AG10803 (cell line): ENCODE measurements at regions not wholly inside any gene's neighbourhood (a gene's known extent, or its start where the extent isn't known, plus 50 kb on each side); places are given as distances from the start of the nearest gene placed in this dataset.
"Not testable (repeated sequence)": the region's sequence is repeated elsewhere in the genome, so short reads cannot be mapped to it uniquely, and the experiment has no call there.

Source experiments
- DNase-seq: peaks from one replicate; pipeline ENCODE4 v3.0.0; 2010; ENCODE audit warnings: low read depth
- H3K4me3 ChIP-seq: 2 replicates; pipeline ENCODE4 v1.5.1; 2011; ENCODE audit warnings: mild to moderate bottlenecking, low read length, control low read depth
- TF ChIP-seq, protein P1 (sequence below): conservative IDR thresholded peaks from 2 replicates; pipeline ENCODE4 v1.5.1; 2011; ENCODE audit warnings: mild to moderate bottlenecking, low read length, control low read depth, inconsistent platforms

DNA sequence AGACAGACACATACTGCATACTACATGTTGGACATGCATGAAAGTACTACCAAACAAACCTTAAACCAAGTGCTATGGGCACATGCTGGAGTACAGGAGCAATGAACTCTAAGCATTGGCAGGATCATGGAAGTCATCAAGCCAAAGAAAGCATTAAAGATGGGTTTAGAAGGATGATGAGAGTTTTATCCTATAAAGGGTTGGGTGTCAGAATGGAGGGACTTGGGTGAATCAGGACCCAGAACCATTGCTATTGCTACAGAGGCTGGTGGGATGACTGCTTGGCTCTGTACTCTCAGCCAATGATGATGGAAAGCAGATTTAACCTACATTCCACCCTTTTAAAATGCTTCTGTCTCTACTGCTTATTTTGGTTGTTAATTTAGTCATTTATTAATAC is 233.9 kb upstream of the EDA2R start:
- no peak overlapping the region for H3K4me3 ChIP-seq
- DNase-seq: no peak
- TF ChIP-seq, protein P1, sequence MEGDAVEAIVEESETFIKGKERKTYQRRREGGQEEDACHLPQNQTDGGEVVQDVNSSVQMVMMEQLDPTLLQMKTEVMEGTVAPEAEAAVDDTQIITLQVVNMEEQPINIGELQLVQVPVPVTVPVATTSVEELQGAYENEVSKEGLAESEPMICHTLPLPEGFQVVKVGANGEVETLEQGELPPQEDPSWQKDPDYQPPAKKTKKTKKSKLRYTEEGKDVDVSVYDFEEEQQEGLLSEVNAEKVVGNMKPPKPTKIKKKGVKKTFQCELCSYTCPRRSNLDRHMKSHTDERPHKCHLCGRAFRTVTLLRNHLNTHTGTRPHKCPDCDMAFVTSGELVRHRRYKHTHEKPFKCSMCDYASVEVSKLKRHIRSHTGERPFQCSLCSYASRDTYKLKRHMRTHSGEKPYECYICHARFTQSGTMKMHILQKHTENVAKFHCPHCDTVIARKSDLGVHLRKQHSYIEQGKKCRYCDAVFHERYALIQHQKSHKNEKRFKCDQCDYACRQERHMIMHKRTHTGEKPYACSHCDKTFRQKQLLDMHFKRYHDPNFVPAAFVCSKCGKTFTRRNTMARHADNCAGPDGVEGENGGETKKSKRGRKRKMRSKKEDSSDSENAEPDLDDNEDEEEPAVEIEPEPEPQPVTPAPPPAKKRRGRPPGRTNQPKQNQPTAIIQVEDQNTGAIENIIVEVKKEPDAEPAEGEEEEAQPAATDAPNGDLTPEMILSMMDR: no peak

DNA sequence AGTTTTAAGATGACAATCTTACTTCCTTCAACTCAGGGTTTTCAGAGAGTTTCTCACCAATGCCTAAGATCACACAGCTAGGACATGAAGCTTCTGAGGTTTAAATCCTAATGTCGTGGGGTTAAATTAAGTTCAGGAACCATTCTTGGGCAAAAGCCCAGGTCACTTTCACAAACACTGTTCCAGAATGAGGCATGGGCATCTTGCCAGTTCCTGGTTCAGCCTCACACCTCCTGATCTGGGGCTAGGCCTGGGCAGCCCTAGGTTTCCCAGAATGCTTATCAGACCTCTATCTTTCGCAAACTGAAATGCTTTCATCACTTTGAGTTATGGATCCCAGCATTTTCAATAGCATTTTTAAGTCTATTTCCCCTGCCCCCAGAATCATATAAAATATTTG is 224.8 kb upstream of the EDA2R start:
- H3K4me3 ChIP-seq: no peak overlapping the region
- no peak for DNase-seq
- TF ChIP-seq, protein P1: no peak

DNA sequence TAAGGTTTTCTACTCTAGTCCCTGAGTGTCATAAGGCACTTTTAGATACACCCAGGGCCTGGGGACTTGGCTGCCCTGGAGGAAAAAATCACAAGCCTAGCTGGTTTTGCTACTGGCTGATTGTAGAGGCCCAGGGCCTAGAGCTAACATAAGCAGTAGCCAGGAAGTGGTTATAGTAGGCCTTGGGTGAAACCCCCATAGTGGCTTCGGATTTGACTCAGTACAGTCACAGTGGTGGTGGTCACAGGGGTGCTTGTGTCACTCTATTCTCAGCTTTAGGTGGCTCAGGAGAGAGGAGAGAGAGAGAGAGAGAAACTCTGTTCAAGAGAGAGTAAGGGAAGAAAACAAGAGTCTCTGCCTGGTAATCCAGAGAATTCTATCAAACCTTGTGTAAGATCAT is 194.5 kb upstream of the EDA2R start:
- TF ChIP-seq, protein P1: no peak
- H3K4me3 ChIP-seq: no peak overlapping the region
- DNase-seq: no peak

DNA sequence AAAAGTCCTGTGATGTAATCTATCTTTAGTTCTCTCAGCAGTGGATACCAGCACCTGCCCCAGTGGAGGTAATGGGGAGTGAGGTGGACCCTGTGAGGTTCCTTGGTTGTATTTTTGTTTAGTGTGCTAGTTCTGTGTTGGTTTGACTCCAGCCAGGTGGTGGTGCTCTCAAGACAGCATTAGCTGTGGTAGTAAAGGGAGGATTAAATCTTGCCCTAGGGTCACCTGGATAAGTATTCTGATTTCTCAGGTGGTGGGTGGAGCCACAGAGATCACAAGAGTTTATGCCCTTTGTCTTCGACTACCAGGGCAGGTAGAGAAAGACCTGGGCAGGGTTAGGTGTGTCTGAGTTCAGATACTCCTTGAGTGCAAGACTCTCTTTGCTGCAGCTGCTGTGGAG is 176.3 kb upstream of the EDA2R start:
- no peak for DNase-seq
- TF ChIP-seq, protein P1: no peak
- no peak overlapping the region for H3K4me3 ChIP-seq

DNA sequence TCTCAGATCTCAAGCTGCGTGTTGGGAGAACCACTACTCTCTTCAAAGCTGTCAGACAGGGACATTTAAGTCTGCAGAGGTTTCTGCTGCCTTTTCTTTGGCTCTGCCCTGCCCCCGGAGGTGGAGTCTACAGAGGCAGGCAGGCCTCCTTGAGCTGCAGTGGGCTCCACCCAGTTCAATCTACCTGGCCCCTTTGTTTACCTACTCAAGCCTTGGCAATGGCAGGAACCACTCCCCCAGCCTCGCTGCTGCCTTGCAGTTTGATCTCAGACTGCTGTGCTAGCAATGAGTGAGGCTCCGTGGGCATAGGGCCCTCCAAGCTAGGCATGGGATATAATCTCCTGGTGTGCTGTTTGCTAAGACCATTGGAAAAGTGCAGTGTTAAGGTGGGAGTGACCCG is 155.6 kb upstream of the EDA2R start:
- not testable (repeated sequence) for DNase-seq, H3K4me3 ChIP-seq

DNA sequence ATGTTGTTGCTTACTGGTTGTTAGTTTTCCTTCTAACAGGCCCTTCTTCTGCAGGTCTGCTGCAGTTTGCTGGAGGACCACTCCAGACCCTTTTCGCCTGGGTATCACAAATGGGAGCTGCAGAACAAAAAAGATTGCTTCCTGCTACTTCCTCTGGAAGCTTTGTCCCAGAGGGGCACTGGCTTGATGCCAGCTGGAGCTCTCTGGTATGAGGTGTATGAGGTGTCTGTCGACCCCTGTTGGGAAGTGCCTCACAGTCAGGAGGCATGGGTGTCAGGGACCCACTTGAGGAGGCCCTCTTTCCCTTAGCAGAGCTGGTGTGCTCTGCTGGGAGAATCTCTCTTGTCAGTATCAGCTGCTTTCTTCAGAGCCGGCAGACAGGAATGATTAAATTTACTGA is 127.4 kb upstream of the EDA2R start:
- TF ChIP-seq, protein P1: no peak
- no peak for DNase-seq
- H3K4me3 ChIP-seq: no peak overlapping the region

DNA sequence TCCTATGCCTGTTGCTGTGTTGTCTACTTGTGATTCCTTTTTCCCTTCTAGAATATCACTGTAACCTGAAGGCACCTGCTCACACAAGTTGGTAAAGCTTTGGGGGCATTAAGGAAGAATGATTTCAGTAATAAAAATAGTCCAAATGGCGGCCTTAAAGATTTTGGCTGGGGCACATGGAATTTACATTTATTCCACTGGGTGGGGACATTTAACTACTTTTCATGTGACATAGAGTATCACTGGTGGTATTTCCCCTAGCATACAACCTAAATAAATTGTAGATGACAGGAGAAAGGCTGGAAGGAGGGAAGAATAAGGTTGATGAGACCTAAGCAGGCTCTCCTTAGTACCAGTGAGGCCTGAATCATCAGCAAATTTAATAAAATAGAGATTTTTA is 121.8 kb upstream of the EDA2R start:
- TF ChIP-seq, protein P1: no peak
- H3K4me3 ChIP-seq: no peak overlapping the region
- DNase-seq: no peak

DNA sequence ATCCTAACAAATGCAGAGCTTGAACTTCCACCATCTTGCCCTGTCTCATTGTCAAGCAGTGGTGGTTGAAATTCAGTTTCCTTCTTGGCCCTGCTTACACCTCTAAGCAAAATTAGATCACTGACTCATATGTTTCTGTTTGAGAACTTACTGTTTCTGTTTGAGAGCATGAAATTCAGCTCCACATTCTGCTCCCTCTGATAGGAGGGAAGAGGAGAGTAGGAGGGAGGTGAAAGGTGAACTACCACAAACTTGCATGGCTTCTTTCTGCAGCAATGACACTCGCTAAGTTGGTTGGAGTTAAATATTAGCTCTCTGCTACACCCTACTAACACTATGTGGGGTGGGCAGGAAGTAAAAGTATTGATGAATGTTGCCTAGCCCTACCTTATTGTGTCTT is 117.8 kb upstream of the EDA2R start:
- TF ChIP-seq, protein P1: no peak
- H3K4me3 ChIP-seq: no peak overlapping the region
- DNase-seq: no peak
